IPS-15b (cell line): ENCODE measurements at regions not wholly inside any gene's neighbourhood (a gene's known extent, or its start where the extent isn't known, plus 50 kb on each side); places are given as distances from the start of the nearest gene placed in this dataset.

Source experiments
- H3K27me3 ChIP-seq: one replicate; pipeline ENCODE4 v1.6.1; 2013; ENCODE audit warnings: low read length; ENCODE audit not compliant: control insufficient read depth, insufficient read depth
- H3K36me3 ChIP-seq: one replicate; pipeline ENCODE4 v1.6.1; 2013; ENCODE audit warnings: low read length; ENCODE audit not compliant: control insufficient read depth, insufficient read depth
- H3K4me1 ChIP-seq: one replicate; pipeline ENCODE4 v1.6.1; 2013; ENCODE audit warnings: mild to moderate bottlenecking, low read length; ENCODE audit not compliant: control insufficient read depth, insufficient read depth
- H3K4me3 ChIP-seq: one replicate; pipeline ENCODE4 v1.5.1; 2013; ENCODE audit warnings: low read depth, low read length
- H3K9ac ChIP-seq: one replicate; pipeline ENCODE4 v1.6.1; 2013; ENCODE audit warnings: low read depth, mild to moderate bottlenecking, low read length
- H3K9me3 ChIP-seq: one replicate; pipeline ENCODE4 v1.6.1; 2013; ENCODE audit warnings: mild to moderate bottlenecking, low read length; ENCODE audit not compliant: control insufficient read depth, insufficient read depth

GRCh38 chr13:111510502-111511218 lies 190.2 kb downstream of the TEX29 start:
- no peaks in the 10 kb centered on the region for H3K36me3 ChIP-seq
- H3K9me3 ChIP-seq = no peaks in the 10 kb centered on the region
- no peak overlapping the region for H3K4me3 ChIP-seq
- H3K27me3 ChIP-seq = no peaks in the 10 kb centered on the region
- H3K9ac ChIP-seq = no peak overlapping the region
- H3K4me1 ChIP-seq = peaks cover 4% of the 10 kb centered on the region

- Histone ChIP-seq H3K27me3 (no peaks in the 10 kb centered on the region), H3K9ac (no peak overlapping the region), H3K4me3 (no peak overlapping the region), H3K36me3 (no peaks in the 10 kb centered on the region), H3K4me1 (peaks cover 4% of the 10 kb centered on the region), H3K9me3 (no peaks in the 10 kb centered on the region)
These were observed 190.8 kb downstream of the TEX29 start for GRCh38 chr13:111511219-111511732.

- Histone ChIP-seq H3K27me3 (no peaks in the 10 kb centered on the region), H3K9ac (no peak overlapping the region), H3K4me3 (no peak overlapping the region), H3K36me3 (no peaks in the 10 kb centered on the region), H3K4me1 (peaks cover 4% of the 10 kb centered on the region), H3K9me3 (no peaks in the 10 kb centered on the region)
These were observed 191.5 kb downstream of the TEX29 start for GRCh38 chr13:111511805-111512504.

GRCh38 chr13:111512707-111513106 lies 192.3 kb downstream of the TEX29 start:
- no peaks in the 10 kb centered on the region for H3K9me3 ChIP-seq

GRCh38 chr13:111513766-111514609 lies 193.5 kb downstream of the TEX29 start:
- no peak overlapping the region for H3K4me3 ChIP-seq
- peaks cover 4% of the 10 kb centered on the region for H3K4me1 ChIP-seq
- H3K9ac ChIP-seq = no peak overlapping the region
- H3K27me3 ChIP-seq = no peaks in the 10 kb centered on the region
- no peaks in the 10 kb centered on the region for H3K9me3 ChIP-seq
- H3K36me3 ChIP-seq = no peaks in the 10 kb centered on the region

More at GRCh38 chr13:111512707-111513106, 192.3 kb downstream of the TEX29 start:
- no peaks in the 10 kb centered on the region for H3K36me3 ChIP-seq
- H3K4me1 ChIP-seq = peaks cover 4% of the 10 kb centered on the region
- no peak overlapping the region for H3K9ac ChIP-seq
- H3K4me3 ChIP-seq = no peak overlapping the region
- no peaks in the 10 kb centered on the region for H3K27me3 ChIP-seq

- Histone ChIP-seq H3K4me3 (no peak overlapping the region), H3K4me1 (peaks cover under 1% of the 10 kb centered on the region), H3K36me3 (no peaks in the 10 kb centered on the region), H3K9me3 (no peaks in the 10 kb centered on the region), H3K27me3 (no peaks in the 10 kb centered on the region), H3K9ac (no peak overlapping the region)
These were observed 194.3 kb downstream of the TEX29 start for GRCh38 chr13:111514610-111515306.

GRCh38 chr13:111515307-111515617 lies 194.8 kb downstream of the TEX29 start:
- no peaks in the 10 kb centered on the region for H3K27me3 ChIP-seq
- H3K4me1 ChIP-seq = no peaks in the 10 kb centered on the region
- H3K9me3 ChIP-seq = no peaks in the 10 kb centered on the region
- no peak overlapping the region for H3K9ac ChIP-seq
- no peaks in the 10 kb centered on the region for H3K36me3 ChIP-seq
- no peak overlapping the region for H3K4me3 ChIP-seq

GRCh38 chr13:111515635-111516034 lies 195.2 kb downstream of the TEX29 start:
- Histone ChIP-seq H3K27me3 (no peaks in the 10 kb centered on the region), H3K9me3 (no peaks in the 10 kb centered on the region), H3K9ac (no peak overlapping the region), H3K36me3 (no peaks in the 10 kb centered on the region), H3K4me1 (no peaks in the 10 kb centered on the region), H3K4me3 (no peak overlapping the region)

GRCh38 chr13:111516712-111517640 lies 196.5 kb downstream of the TEX29 start:
- no peaks in the 10 kb centered on the region for H3K9me3 ChIP-seq
- no peaks in the 10 kb centered on the region for H3K4me1 ChIP-seq
- no peaks in the 10 kb centered on the region for H3K27me3 ChIP-seq
- H3K9ac ChIP-seq = no peak overlapping the region
- H3K36me3 ChIP-seq = no peaks in the 10 kb centered on the region
- no peak overlapping the region for H3K4me3 ChIP-seq

- Histone ChIP-seq H3K27me3 (no peaks in the 10 kb centered on the region), H3K36me3 (no peaks in the 10 kb centered on the region), H3K9ac (no peak overlapping the region), H3K4me3 (no peak overlapping the region), H3K4me1 (no peaks in the 10 kb centered on the region), H3K9me3 (no peaks in the 10 kb centered on the region)
These were observed 197.2 kb downstream of the TEX29 start for GRCh38 chr13:111517641-111518010.
